HFF-Myc (cell line): ENCODE measurements at regions not wholly inside any gene's neighbourhood (a gene's known extent, or its start where the extent isn't known, plus 50 kb on each side); places are given as distances from the start of the nearest gene placed in this dataset.

ENCODE experiments used
- DNase-seq: peaks from one replicate; pipeline ENCODE4 v3.0.0-alpha.2; 2011; ENCODE audit warnings: low read depth; ENCODE audit errors: extremely low read depth
- H3K4me3 ChIP-seq: replicated peaks from 2 replicates; pipeline ENCODE4 v1.5.1; 2011; ENCODE audit warnings: low read depth, mild to moderate bottlenecking, control low read depth, low read length
- CTCF ChIP-seq: IDR thresholded peaks from 2 replicates; pipeline ENCODE4 v1.5.1; 2012; ENCODE audit warnings: mild to moderate bottlenecking, low read depth, low read length, control low read depth; ENCODE audit errors: missing control alignments

DNA sequence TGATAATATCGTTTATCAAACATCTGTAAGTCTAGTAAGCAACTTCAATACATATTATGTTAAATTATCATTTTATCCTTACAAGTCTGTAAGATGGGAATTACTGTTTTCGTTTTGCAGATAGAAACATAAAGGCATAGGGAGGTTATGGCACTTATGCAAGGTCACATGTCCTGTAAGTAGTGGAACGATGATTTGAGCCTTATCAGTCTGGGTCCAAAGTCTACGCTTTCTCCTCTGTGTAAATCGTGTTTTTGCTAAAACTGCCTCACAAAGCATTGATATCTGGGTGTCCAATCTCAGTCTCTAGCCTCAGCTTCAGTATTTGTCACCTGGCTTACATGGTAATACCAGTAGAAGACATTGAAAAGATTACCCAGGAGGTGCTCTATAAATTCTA is 174.9 kb upstream of the RASSF8 start:
- DNase-seq: no peak

DNA sequence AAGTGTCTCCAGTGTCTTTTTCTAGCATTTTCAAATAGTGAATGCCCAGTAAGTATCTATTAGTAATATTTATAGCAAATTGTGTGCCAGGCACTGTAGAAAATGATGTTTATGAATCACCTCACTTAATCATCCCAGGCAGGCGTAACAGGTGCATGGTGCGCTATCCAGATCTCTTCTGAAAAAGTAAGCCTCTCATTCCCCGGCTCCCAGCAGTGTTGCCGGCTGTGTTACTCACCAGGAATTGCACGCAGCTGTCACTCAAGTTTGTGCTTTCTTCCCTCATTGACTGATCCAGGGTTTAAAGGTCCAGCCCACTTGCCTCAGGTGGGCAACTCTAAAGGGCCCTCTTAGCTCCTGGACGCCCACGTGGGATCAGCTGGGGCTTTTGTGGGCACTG is 173.8 kb upstream of the RASSF8 start:
- no peak overlapping the region for H3K4me3 ChIP-seq
- TF ChIP-seq CTCF: no peak
- DNase-seq: no peak

More for the DNA sequence above, 174.9 kb upstream of the RASSF8 start:
- no peak for TF ChIP-seq CTCF
- no peak overlapping the region for H3K4me3 ChIP-seq

DNA sequence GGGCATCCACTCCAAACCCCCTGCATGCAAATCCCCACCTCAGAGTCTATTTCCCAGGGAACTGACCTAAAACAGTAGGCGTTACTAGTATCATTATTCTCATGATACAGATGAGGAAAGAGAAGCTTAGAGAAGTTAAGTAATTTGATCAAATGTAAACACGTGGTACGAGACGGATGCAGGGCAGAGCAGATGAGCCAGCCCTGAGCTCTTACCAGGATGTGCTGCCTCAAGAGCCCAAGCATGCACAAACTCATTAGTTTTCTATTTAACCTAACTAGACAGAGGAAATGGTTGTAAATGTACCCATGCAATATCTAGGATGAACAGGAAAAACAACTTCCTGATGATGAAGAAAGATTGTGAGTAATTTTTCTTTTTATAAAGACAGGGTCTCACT is 173.3 kb upstream of the RASSF8 start:
- TF ChIP-seq CTCF: no peak
- no peak for DNase-seq

DNA sequence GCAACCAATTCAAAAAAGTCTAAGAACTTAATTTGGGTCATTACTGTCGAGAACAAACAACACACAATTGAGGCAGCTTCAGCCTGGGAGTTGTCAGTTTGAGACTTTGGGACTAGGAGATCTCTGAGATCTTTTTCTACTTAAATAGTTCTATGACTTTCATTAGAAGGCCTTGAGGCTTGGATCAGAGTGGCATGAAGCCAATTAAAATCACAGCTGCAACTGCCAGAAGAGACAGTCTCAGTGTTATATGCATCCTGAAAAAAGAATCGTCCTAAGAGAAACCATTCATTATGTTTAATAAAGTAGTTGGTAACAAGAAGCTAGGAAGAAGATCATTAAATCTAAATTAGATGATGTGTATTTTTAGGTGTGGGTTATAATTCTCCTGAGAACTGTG is 170.8 kb upstream of the RASSF8 start:
- no peak for TF ChIP-seq CTCF

More for the DNA sequence above, 173.3 kb upstream of the RASSF8 start:
- no peak overlapping the region for H3K4me3 ChIP-seq

GRCh38 chr12:25788707-25789442 is 169.6 kb upstream of the RASSF8 start:
- H3K4me3 ChIP-seq: no peak overlapping the region
- TF ChIP-seq CTCF: no peak
- DNase-seq: no peak

More for the DNA sequence above, 170.8 kb upstream of the RASSF8 start:
- no peak overlapping the region for H3K4me3 ChIP-seq
- no peak for DNase-seq

GRCh38 chr12:25789541-25789944 is 168.9 kb upstream of the RASSF8 start:
- no peak for DNase-seq
- no peak for TF ChIP-seq CTCF

GRCh38 chr12:25792031-25792430 is 166.5 kb upstream of the RASSF8 start:
- TF ChIP-seq CTCF: no peak
- DNase-seq: no peak
- H3K4me3 ChIP-seq: no peak overlapping the region

More at GRCh38 chr12:25789541-25789944, 168.9 kb upstream of the RASSF8 start:
- H3K4me3 ChIP-seq: no peak overlapping the region
